GM12878 (cell line): ENCODE measurements at regions not wholly inside any gene's neighbourhood (a gene's known extent, or its start where the extent isn't known, plus 50 kb on each side); places are given as distances from the start of the nearest gene placed in this dataset.

Experiments used
- ATAC-seq: fragments of 200-7000 bp; cut with Tn5 transposase; 3 replicates; pipeline ENCODE4 v1.9.1; 2020; ENCODE audit warnings: mild to moderate bottlenecking, moderate library complexity
- BruUV-seq: library from RNA; stranded (reverse); fragments of 400-500 nt; replicated peaks from 2 replicates; lab custom pipeline; 2021; lab: Mats Ljungman, UMichigan
- CTCF ChIA-PET: fragments of 300-600 bp; sonication (Branson Sonifier 250); formaldehyde crosslinking; extraction: SDS; loops from one replicate; lab custom pipeline; 2021; ENCODE audit warnings: inconsistent platforms; lab: Yijun Ruan, JAX
- POLR2A ChIA-PET: fragments of 350-600 bp; formaldehyde crosslinking; extraction: SDS; loops from one replicate; lab custom pipeline; 2021; ENCODE audit warnings: inconsistent platforms; lab: Charles Lee
- RAD21 ChIA-PET: fragments of 300-600 bp; sonication (Branson Sonifier 250); formaldehyde crosslinking; loops from one replicate; lab custom pipeline; 2023; ENCODE audit warnings: antibody characterized with exemption; ENCODE audit not compliant: unreplicated experiment; lab: Charles Lee
- SMC1A ChIA-PET: fragments of 300-600 bp; sonication (Branson Sonifier 250); formaldehyde crosslinking; loops from one replicate; lab custom pipeline; 2023; ENCODE audit not compliant: unreplicated experiment, uncharacterized antibody; lab: Charles Lee
- DNase-seq: peaks from one replicate; pipeline ENCODE4 v3.0.0-alpha.2; 2011; ENCODE audit warnings: low read depth, low spot score
- FAIRE-seq: peaks from 3 replicates; lab custom pipeline; 2011; peaks lifted over from hg19 to GRCh38; lab: Jason Lieb, UNC
- H2AFZ ChIP-seq: 2 replicates; pipeline ENCODE4 v1.6.0; 2011; ENCODE audit warnings: low read depth, low read length, control low read depth; ENCODE audit not compliant: control insufficient read depth
- H3K27ac ChIP-seq: 2 replicates; pipeline ENCODE4 v1.5.1; 2011; ENCODE audit warnings: control low read depth; ENCODE audit not compliant: control insufficient read depth, insufficient read depth
- H3K27me3 ChIP-seq, 2 experiments: replicated peaks in 1 of 2; 2 replicates each; pipeline versions ENCODE4 v1.6.0 to v1.6.1; 2011; ENCODE audit warnings: low read length in 1 of 2; ENCODE audit not compliant: control insufficient read depth in 2 of 2, insufficient read depth in 2 of 2
- H3K36me3 ChIP-seq, 2 experiments: 2 replicates each; pipeline ENCODE4 v1.5.1; 2011; ENCODE audit warnings: low read length in 1 of 2; ENCODE audit not compliant: control insufficient read depth in 2 of 2, insufficient read depth in 2 of 2
- H3K4me1 ChIP-seq: 2 replicates; pipeline ENCODE4 v1.6.1; 2011; ENCODE audit warnings: mild to moderate bottlenecking, low read length, moderate library complexity, mixed read lengths; ENCODE audit not compliant: control insufficient read depth, insufficient read depth
- H3K4me2 ChIP-seq: 2 replicates; pipeline ENCODE4 v1.6.0; 2011; ENCODE audit warnings: control low read depth; ENCODE audit not compliant: control insufficient read depth, insufficient read depth
- H3K4me3 ChIP-seq: fragments of 200-600 bp; sonication (generic); 2 replicates; pipeline ENCODE4 v1.5.1; 2016
- H3K79me2 ChIP-seq: 2 replicates; pipeline ENCODE4 v1.6.0; 2011; ENCODE audit warnings: low read length; ENCODE audit not compliant: control insufficient read depth, insufficient read depth
- H3K9ac ChIP-seq: 2 replicates; pipeline ENCODE4 v1.8.0; 2011; ENCODE audit warnings: low read length, control low read depth, mixed read lengths; ENCODE audit not compliant: control insufficient read depth, insufficient read depth
- H3K9me3 ChIP-seq: replicated peaks from 3 replicates; pipeline ENCODE4 v1.5.1; 2011; ENCODE audit warnings: mild to moderate bottlenecking, low read length; ENCODE audit not compliant: control insufficient read depth, insufficient read depth
- H4K20me1 ChIP-seq: 2 replicates; pipeline ENCODE4 v1.6.0; 2011; ENCODE audit not compliant: control insufficient read depth, insufficient read depth
- BACH1 ChIP-seq: fragments of 450-650 bp; IDR thresholded peaks from 2 replicates; pipeline ENCODE4 v1.6.1; 2017; ENCODE audit warnings: mild to moderate bottlenecking, borderline replicate concordance
- BHLHE40 ChIP-seq, 2 experiments: fragments of 450-650 bp in 1 of 2; IDR thresholded peaks; 2 replicates each; pipeline ENCODE4 v1.6.1; 2011 to 2017; ENCODE audit warnings: low read depth in 2 of 2, borderline replicate concordance in 1 of 2, improper control_type of control experiment in 1 of 2, low read length in 1 of 2, mild to moderate bottlenecking in 1 of 2
- CHD1 ChIP-seq: IDR thresholded peaks from 2 replicates; pipeline ENCODE4 v1.6.1; 2012; ENCODE audit warnings: low read depth, low read length, improper control_type of control experiment
- FOXM1 ChIP-seq: IDR thresholded peaks from 2 replicates; pipeline ENCODE4 v1.6.1; 2012; ENCODE audit warnings: low read depth, mild to moderate bottlenecking, inconsistent platforms, low read length, moderate library complexity
- GATAD2B ChIP-seq: fragments of 450-650 bp; conservative IDR thresholded peaks from 2 replicates; pipeline ENCODE4 v1.6.1; 2017; ENCODE audit warnings: low read depth, mild to moderate bottlenecking, moderate library complexity
- HDAC2 ChIP-seq: fragments of 200-600 bp; sonication (generic); IDR thresholded peaks from 2 replicates; pipeline ENCODE4 v1.6.1; 2017
- IKZF1 ChIP-seq: fragments of 450-650 bp; conservative IDR thresholded peaks from 2 replicates; pipeline ENCODE4 v1.6.1; 2017; ENCODE audit warnings: antibody characterized with exemption, mild to moderate bottlenecking
- JUNB ChIP-seq: IDR thresholded peaks from 2 replicates; pipeline ENCODE4 v1.6.1; 2016; ENCODE audit warnings: antibody characterized with exemption, mild to moderate bottlenecking
- MYC ChIP-seq: IDR thresholded peaks from 2 replicates; pipeline ENCODE4 v1.6.1; 2011; ENCODE audit warnings: mild to moderate bottlenecking, low read length, moderate library complexity, inconsistent platforms; ENCODE audit not compliant: insufficient read depth, insufficient replicate concordance, insufficient read length, severe bottlenecking
- PML ChIP-seq: IDR thresholded peaks from 2 replicates; pipeline ENCODE4 v1.6.1; 2012; ENCODE audit warnings: low read length, inconsistent platforms
- RFX5 ChIP-seq: IDR thresholded peaks from 2 replicates; pipeline ENCODE4 v1.6.1; 2011; ENCODE audit warnings: low read depth, low read length, improper control_type of control experiment
- SMAD1 ChIP-seq: fragments of 450-650 bp; IDR thresholded peaks from 2 replicates; pipeline ENCODE4 v1.6.1; 2018; ENCODE audit warnings: mild to moderate bottlenecking, low read depth; ENCODE audit not compliant: partially characterized antibody
- TBL1XR1 ChIP-seq: IDR thresholded peaks from 2 replicates; pipeline ENCODE4 v1.6.1; 2012; ENCODE audit warnings: low read depth, low read length, improper control_type of control experiment
- TCF7 ChIP-seq: IDR thresholded peaks from 2 replicates; pipeline ENCODE4 v1.6.1; 2014; ENCODE audit warnings: antibody characterized with exemption, borderline replicate concordance
- YBX1 ChIP-seq: fragments of 450-650 bp; IDR thresholded peaks from 2 replicates; pipeline ENCODE4 v1.6.1; 2016; ENCODE audit warnings: antibody characterized with exemption
- ZNF24 ChIP-seq: fragments of 450-650 bp; IDR thresholded peaks from 2 replicates; pipeline ENCODE4 v1.6.1; 2017; ENCODE audit warnings: antibody characterized with exemption, mild to moderate bottlenecking
- in situ Hi-C: fragments of 300-500 bp; cut with MboI; formaldehyde crosslinking; loops from 9 replicates; pipeline ENCODE4 v1.14.3; 2018; ENCODE audit warnings: mixed read lengths
- intact Hi-C: fragments of 100-400 bp; cut with micrococcal nuclease; formaldehyde crosslinking; loops from one replicate; pipeline ENCODE4 v1.14.2; 2022; ENCODE audit not compliant: unreplicated experiment
- TF ChIP-seq, protein P1 (sequence below): fragments of 450-650 bp; IDR thresholded peaks from 2 replicates; pipeline ENCODE4 v1.6.1; 2017; ENCODE audit warnings: antibody characterized with exemption, mild to moderate bottlenecking, moderate library complexity
- TF ChIP-seq, protein P2 (sequence below): fragments of 450-650 bp; IDR thresholded peaks from 2 replicates; pipeline ENCODE4 v1.6.1; 2017; ENCODE audit warnings: borderline replicate concordance
- TF ChIP-seq, protein P3 (sequence below): IDR thresholded peaks from 2 replicates; pipeline ENCODE4 v1.6.1; 2011; ENCODE audit warnings: low read depth, mild to moderate bottlenecking, low read length, moderate library complexity, borderline replicate concordance; ENCODE audit errors: extremely low read depth
- TF ChIP-seq, protein P4 (sequence below): fragments of 450-650 bp; IDR thresholded peaks from 2 replicates; pipeline ENCODE4 v1.6.1; 2017; ENCODE audit warnings: mild to moderate bottlenecking, low read depth, inconsistent platforms; ENCODE audit not compliant: poor library complexity, severe bottlenecking

DNA sequence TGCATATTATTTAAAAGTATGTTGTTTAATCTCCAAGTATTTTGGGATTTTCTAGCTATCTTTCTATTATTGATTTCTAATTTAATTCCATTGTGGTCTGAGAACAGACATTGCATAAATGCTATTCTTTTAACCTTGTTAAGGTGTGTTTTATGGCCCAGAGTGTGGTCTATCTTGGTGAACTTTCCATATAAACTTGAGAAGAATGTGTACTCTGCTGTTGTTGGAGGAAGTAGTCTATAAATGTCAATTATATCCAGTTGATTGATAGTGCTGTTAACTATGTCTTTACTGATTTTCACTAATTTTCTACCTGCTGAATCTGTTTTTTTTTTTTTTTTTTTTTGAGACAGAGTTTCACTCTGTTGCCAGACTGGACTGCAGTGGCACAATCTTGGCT is 180.9 kb downstream of the ZNF621 start (continued):
- TF ChIP-seq, protein P1, sequence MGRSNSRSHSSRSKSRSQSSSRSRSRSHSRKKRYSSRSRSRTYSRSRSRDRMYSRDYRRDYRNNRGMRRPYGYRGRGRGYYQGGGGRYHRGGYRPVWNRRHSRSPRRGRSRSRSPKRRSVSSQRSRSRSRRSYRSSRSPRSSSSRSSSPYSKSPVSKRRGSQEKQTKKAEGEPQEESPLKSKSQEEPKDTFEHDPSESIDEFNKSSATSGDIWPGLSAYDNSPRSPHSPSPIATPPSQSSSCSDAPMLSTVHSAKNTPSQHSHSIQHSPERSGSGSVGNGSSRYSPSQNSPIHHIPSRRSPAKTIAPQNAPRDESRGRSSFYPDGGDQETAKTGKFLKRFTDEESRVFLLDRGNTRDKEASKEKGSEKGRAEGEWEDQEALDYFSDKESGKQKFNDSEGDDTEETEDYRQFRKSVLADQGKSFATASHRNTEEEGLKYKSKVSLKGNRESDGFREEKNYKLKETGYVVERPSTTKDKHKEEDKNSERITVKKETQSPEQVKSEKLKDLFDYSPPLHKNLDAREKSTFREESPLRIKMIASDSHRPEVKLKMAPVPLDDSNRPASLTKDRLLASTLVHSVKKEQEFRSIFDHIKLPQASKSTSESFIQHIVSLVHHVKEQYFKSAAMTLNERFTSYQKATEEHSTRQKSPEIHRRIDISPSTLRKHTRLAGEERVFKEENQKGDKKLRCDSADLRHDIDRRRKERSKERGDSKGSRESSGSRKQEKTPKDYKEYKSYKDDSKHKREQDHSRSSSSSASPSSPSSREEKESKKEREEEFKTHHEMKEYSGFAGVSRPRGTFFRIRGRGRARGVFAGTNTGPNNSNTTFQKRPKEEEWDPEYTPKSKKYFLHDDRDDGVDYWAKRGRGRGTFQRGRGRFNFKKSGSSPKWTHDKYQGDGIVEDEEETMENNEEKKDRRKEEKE = no peak
- TF ChIP-seq RFX5 (no peak), BACH1 (no peak), FOXM1 (no peak)
- TF ChIP-seq, protein P2, sequence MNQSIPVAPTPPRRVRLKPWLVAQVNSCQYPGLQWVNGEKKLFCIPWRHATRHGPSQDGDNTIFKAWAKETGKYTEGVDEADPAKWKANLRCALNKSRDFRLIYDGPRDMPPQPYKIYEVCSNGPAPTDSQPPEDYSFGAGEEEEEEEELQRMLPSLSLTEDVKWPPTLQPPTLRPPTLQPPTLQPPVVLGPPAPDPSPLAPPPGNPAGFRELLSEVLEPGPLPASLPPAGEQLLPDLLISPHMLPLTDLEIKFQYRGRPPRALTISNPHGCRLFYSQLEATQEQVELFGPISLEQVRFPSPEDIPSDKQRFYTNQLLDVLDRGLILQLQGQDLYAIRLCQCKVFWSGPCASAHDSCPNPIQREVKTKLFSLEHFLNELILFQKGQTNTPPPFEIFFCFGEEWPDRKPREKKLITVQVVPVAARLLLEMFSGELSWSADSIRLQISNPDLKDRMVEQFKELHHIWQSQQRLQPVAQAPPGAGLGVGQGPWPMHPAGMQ = no peak
- TF ChIP-seq, protein P3, sequence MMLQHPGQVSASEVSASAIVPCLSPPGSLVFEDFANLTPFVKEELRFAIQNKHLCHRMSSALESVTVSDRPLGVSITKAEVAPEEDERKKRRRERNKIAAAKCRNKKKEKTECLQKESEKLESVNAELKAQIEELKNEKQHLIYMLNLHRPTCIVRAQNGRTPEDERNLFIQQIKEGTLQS = no peak

DNA sequence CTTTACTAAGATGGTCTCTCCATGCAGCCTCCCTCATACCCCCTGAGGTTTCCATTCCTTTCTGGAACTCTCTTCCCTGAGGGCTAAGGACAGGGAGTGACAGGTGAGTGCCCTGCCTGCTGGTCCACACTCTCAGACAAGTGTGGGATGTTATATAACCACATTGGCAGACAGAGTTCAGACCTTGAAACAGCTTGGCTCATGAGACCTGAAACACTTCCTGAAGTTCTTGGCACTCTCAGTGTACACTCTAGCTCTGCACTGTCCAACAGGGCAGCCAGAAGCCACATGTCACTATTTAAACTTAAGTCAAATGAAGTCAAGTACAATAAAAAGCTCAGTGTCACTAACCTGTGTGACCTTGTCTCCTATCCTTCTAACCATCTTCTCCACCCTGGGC is 188.5 kb downstream of the ZNF621 start:
- intact Hi-C loops = loop anchor here (10.0 kb wide), 1 partner anchor 129 kb away; no protein-coding TSS in a partner anchor
- RAD21 ChIA-PET = no interaction called here
- ATAC-seq = no peak
- Histone ChIP-seq H3K4me1 (peaks cover 20% of the 10 kb centered on the region), H3K36me3 (no peaks in the 10 kb centered on the region), H3K27me3 (no peaks in the 10 kb centered on the region), H3K4me3 (no peak overlapping the region), H3K9me3 (no peaks in the 10 kb centered on the region), H2AFZ (no peak overlapping the region), H3K79me2 (no peaks in the 10 kb centered on the region), H3K27ac (no peak overlapping the region), H4K20me1 (no peaks in the 10 kb centered on the region), H3K4me2 (no peak overlapping the region), H3K9ac (no peak overlapping the region)
- SMC1A ChIA-PET = no interaction called here
- POLR2A ChIA-PET = no interaction called here
- no peak for DNase-seq
- in situ Hi-C loops = no loop called here
- no TSS peak for BruUV-seq
- CTCF ChIA-PET = no interaction called here
- no peak for FAIRE-seq
- no peak for TF ChIP-seq ZNF24
- TF ChIP-seq TBL1XR1 = no peak
- TF ChIP-seq YBX1 = no peak
- no peak for TF ChIP-seq SMAD1
- no peak for TF ChIP-seq BHLHE40 (IDR thresholded peaks at IDR 0.05; ENCODE audit: borderline replicate concordance in 1 of 2, low read depth in 2 of 2, low read length in 1 of 2)
- no peak for TF ChIP-seq GATAD2B
- no peak for TF ChIP-seq HDAC2
- no peak for TF ChIP-seq TCF7
- TF ChIP-seq MYC = no peak
- TF ChIP-seq PML = no peak
- TF ChIP-seq, protein P4, sequence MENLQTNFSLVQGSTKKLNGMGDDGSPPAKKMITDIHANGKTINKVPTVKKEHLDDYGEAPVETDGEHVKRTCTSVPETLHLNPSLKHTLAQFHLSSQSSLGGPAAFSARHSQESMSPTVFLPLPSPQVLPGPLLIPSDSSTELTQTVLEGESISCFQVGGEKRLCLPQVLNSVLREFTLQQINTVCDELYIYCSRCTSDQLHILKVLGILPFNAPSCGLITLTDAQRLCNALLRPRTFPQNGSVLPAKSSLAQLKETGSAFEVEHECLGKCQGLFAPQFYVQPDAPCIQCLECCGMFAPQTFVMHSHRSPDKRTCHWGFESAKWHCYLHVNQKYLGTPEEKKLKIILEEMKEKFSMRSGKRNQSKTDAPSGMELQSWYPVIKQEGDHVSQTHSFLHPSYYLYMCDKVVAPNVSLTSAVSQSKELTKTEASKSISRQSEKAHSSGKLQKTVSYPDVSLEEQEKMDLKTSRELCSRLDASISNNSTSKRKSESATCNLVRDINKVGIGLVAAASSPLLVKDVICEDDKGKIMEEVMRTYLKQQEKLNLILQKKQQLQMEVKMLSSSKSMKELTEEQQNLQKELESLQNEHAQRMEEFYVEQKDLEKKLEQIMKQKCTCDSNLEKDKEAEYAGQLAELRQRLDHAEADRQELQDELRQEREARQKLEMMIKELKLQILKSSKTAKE = no peak
- no peak for TF ChIP-seq IKZF1
- TF ChIP-seq JUNB = no peak
- no peak for TF ChIP-seq CHD1
